NCI-H2029 treated with DMSO at 0.1 percent for 48 hours (cell line): ENCODE measurements at regions not wholly inside any gene's neighbourhood (a gene's known extent, or its start where the extent isn't known, plus 50 kb on each side); places are given as distances from the start of the nearest gene placed in this dataset.

ENCODE experiments used
- DNase-seq: peaks from one replicate; lab custom pipeline; 2025; lab: John Stamatoyannopoulos, UW

DNA sequence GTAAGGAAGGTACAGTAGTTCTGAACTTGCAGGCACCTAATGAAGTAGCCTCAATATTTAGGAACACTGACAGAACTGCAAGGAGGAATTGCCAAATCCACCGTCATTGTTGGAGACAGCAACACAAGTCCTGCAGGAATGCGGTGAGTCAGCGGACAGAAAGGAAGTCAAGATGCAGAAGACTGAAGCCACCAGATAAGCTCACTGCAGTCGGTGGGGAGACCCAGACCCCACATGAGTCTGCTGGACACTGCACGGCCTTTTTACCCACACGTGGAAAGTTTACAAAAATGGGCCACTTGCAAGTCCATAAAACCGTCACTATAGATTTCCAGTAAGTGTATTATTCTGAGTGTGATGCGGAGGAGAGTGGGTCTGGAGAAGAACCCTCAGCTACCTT lies 1471.6 kb downstream of the TBC1D22A start:
- DNase-seq, result no peak

DNA sequence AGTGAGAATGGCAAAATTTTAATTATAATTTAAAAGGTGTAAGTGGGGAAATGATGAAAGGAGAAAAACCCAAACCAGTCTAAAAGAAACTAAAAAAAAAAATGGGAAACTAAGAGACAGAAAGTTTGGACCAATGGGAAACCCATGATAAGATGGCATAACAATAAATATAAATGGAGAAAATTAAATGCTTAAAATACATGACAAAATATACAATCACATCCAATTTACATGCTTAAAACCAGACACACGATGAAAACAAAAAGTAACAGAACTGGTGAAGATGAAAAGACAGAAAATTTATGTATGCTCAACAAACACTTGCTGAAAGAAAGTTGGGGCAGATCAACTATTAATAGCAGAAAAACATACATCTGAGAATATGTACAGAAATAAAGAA lies 1471.1 kb downstream of the TBC1D22A start:
- no peak for DNase-seq

DNA sequence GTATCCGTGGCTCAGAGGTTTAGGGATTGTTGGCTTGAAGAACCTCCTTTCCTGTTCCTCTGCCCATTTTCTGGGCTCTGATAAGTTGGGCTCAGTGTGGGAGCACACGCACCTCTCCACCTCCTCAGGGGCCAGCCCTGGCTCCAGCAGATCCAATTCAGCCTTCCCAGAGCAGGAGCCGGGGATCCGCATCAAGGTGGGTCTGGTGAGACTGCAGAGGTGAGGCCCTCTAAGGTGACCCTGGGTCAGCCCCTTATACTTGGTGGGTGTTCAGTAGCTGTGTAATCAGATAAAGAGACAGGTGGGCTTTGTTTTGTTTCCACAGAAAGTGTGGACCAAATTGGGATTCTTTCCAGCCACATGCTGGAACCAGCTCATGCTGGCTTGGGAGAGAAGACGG lies 1466.0 kb downstream of the TBC1D22A start:
- DNase-seq, result no peak

DNA sequence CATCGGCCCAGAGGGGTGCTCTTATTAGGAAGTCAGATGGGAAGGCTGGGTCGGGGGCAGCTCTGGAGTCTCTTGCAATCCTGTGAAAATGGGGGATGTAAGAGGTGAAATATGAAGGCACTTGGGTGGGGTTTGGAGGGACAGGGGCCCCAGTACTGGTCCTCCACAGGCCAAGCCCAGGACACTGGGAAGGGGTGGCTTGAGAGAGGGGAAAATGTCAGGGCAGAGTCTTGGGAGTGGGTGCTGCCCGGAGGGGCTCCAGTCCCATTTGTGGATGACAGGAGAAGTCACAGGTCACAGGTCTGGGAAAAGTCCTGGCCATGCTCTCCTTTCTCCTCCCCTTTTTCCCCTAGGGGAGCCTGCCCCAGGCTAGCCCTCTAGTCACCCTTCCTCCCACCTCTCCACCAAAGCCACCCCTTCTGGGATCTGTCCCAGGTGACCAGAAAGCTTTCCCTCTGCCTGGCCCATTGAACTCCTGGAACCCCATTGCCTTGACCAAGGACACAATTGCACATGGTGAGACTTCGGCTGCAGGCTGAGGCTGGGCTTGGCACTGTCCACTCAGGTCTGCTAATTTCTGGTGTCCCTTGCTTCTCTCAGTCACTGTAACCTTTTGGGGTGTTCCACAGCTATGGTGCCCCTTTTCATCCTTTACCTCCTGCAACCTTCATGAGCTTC lies 1465.0 kb downstream of the TBC1D22A start:
- DNase-seq, result no peak

DNA sequence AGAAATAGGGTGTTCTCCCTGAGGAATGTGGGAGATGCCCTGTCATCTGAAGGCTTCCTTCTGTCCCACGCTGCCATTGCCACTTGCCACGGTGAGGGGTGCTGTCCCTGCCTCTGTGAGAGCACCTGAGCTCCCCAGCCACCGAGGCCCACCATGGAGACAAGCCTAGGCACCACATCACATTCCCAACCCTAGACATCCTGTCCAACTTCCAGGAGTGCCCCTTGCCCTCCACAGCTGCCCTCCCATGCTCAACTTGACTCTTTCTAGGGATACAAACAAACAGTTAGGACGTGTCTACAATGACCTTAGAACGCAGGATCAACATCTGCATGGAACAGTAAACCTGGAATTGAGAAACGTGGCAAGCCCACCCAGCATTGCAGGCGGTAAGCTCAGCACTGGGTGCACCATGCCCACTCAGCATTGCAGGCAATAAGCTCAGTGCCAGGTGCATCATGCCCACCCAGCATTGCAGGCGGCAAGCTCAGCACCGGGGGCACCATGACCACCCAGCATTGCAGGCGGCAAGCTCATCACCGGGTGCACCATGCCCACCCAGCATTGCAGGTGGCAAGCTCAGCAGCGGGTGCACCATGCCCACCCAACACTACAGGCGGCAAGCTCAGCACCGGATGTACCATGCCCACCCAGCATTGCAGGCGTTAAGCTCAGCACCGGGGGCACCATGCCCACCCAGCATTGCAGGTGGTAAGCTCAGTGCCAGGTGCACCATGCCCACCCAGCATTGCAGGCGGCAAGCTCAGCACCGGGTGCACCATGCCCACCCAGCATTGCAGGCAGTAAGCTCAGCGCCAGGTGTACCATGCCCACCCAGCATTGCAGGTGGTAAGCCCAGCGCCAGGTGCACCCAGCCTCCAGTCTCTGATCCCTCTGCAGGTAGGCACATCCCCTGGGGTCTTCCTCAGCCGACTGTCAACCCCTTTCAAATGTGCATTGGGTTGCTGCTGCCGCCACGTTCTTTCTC lies 1463.9 kb downstream of the TBC1D22A start:
- DNase-seq, result no peak

DNA sequence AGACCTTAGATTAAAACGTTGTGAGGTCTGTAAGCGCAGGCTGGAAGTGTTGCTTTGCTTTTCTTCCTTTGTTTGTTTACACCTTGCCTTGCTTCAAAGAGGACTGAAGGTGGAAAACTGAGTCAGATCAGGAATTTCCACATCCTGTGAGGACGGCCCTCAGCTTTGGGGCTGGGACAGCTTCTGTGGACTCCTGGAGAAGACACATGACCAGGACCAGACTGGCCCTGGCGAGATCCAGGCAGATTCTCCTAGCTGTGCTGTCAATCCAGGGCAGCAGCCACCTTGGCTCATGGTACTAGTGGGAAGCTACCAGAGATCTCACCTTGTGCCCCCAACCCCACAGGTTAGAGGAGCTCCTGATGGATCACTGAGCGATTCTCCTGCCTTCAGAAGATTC lies 1461.9 kb downstream of the TBC1D22A start:
- DNase-seq, result no peak

DNA sequence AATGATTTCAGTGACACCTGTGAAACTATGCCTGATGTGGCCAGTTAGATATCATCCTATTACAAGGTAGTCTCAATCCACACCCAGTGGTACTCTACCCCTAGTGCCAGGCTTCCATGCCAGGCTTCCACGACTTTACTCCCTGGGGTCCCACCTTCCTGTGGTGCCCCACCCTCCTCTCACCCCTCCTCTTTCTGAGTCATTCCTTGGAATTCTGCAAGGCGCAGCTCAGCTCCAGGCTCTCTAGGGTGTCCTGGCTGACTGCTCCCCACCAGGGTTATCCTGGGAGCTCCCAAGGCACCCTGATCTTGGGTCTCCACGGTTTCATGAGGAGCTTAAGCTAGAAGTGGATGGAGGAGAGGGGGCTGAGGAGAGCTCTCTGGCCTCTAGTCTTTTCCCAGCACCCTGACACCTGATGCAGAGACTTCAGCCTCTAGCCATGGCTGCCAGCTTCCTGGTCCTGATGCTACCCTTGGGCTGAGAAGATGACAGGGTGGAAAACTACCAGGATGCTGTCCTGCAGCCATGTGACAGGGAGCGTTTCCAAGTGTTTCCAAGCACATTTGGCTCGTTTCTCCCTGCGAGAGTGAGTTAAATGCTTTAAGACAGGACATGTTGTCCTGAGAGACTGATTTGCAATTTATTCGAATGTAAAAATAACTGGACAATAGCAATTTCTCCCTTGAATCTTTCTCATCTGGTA lies 1461.2 kb downstream of the TBC1D22A start:
- no peak for DNase-seq

DNA sequence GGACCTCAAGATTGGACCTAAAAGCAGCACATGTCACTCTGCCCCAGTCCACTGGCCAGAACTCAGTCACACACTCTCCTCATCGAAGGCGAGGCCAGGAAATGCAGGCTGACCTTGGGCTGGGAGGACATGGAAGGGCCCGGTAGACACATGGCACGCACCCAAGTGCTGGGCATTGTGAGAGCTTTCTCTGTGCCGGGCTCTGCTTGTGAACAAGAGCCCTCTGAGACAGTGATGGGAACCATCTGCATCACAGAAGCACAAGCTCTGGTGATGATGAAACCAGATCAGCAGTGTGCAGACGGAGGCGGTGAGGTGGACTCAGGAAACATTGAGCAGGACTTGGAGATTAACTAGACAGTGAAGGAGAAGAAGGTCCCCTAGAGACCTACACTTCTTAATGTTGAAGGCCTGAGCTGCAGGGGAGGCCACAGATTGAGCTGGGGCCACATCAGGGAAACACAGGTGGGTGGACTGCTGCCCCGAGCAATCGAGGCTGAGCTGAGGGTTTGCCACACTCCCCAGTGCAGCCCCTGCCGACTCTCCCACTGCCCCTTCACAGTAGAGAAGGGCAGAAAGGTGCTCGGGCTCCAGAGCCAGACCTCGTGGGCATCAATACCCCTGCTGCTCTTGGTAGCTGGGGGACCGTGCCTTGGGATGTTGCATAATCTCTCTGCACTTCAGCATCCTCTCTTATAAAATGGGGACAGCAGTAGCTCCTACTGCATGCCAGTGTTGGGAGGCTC lies 1460.5 kb downstream of the TBC1D22A start:
- no peak for DNase-seq

DNA sequence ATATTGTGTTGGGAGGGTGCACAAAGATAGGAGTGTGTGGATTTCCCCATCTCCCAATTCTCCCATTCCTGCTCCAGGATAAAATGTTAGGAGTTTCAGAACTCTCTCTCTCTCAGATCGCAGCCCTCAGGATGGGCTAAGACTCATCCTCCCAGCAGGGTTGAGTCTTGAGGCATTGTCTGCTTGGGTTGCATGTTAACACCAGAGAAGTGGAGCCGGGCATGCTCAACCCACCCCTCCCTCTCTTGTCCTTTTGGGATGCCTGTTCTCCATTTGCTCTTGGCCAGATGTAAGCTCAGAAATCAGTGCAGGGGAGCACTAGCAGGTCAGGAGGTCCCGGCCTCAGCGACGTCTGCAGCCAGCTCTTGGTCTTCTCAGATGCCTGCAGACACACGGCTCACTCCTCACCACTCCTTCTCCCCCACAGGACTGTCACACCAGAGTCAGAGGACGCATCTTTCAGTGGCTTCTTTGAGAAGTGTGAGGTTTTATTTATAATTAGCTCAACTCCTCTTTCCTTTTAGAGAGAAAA lies 1456.5 kb downstream of the TBC1D22A start:
- DNase-seq, result no peak

DNA sequence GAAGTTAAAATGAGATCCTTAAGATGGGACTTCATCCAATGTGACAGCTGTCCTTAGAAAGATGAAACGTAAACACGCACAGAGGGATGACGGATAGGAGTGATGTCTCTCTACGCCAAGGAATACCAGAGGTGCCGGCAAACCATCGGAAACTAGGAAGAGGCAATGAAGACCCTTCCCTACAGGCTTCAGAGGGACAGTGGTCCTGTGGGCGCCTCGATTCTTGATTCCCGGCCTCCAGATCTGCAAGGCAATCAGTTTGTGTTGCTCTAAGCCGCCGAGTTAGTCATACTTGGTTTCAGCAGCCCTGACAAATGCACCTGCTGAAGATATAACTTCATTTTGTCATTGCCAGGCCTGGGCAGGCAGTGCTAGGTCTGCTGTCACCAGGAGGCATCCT lies 1455.1 kb downstream of the TBC1D22A start:
- no peak for DNase-seq

DNA sequence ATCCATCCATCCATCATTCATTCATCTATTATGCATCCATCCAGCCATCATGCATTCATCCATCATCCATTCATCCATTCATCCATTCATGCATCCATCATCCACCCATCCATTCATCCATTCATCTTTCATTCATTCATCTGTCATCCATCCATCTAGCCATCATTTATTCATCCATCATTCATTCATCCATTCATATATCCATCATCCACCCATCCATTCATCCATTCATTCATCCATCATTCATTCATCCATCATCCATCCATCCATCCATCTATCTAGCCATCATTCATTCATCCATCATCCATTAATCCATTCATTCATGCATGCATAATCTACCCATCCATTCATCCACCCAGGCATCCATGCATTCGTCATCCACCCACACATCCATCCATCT lies 1450.3 kb downstream of the TBC1D22A start:
- no peak for DNase-seq

DNA sequence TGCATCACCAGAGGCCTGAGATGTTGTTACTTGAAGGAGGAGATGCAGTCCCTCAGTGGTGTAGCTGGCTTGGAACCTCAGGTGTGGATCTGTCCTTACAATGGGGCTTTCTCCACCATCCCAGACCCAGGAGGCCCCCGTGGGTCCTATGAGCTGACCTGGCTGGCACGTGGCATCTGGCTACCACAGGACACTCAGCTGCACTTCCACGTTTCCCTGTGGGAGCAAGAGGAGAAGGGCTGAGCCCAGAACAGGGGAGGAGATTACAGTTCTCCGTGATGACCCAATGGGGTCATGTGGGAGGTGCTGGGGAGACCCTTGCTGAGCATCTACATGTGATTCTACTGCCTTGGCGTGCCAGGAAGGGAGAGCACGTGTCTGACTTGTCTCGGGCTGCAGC lies 1448.4 kb downstream of the TBC1D22A start:
- no peak for DNase-seq

DNA sequence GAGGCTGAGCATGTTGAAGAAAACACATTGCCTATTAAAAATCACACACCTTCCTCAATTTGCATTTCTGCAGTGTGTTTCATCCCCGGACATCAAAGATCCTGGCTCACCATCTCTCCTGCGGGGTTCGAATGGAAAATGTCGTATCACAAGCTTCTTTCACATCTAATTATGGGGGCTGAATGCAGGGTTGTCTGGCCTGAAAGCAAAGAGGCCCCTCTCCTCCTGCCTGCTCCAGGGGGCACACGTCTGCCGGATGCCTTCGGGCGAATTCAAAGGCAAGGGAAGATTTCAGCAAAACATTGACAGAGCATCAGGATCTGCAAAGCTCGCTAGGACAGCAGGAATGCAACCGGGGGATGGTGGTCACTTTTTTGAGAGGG lies 1447.7 kb downstream of the TBC1D22A start:
- no peak for DNase-seq

DNA sequence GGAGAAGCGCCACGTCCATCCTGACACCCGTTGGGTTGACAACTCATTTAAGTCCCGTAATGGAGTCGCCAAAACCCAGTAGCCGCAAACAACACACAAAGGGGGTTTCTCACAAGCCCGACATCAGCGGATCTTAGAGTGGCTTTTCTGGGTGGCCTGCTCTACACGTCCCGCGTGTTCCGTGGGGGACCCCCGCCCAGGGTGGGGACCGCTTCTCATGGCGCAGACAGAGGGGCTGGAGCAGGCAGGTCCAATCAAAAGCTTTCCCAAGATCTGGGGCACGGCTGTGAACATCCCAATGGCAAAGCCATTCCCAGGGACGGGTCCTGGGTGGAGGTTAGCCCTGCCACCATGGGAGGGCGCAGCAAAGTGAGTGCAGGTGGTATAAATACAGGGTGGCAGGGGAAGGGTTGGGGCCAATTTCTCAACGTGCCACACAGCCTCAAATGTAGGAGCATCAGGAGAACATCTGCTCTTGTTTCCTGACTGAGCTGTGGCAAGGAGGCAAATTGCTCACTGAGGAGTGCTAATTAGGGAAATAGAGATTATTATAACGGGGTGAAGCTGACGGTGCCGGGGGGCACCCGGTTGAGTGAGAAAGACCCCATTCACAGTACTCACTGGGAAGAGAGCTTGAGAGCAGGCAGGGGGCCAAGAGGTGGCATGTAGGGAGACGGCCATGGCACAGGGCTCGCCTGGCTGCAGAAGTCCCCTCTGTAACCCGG lies 1447.2 kb downstream of the TBC1D22A start:
- no peak for DNase-seq

DNA sequence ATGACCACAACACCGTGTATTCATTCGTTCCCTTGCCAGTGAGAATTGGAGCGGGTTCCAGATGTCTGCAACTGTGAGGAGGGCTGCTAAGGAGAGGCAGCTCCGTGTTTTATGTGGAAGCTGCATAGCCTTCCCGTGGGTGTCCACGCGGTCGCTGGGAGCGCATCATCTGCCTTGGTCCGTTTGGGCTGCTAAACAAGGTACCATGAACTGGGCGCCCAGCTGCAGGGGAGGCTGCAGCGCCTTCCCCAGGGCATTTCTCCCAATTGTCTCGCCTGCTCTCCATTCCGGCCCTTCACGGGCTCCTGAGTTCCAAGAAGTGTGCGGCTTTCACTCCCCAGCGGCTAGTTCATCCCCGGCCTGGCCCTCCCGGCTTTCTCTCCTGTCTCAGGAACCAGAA lies 1446.4 kb downstream of the TBC1D22A start:
- DNase-seq, result no peak

DNA sequence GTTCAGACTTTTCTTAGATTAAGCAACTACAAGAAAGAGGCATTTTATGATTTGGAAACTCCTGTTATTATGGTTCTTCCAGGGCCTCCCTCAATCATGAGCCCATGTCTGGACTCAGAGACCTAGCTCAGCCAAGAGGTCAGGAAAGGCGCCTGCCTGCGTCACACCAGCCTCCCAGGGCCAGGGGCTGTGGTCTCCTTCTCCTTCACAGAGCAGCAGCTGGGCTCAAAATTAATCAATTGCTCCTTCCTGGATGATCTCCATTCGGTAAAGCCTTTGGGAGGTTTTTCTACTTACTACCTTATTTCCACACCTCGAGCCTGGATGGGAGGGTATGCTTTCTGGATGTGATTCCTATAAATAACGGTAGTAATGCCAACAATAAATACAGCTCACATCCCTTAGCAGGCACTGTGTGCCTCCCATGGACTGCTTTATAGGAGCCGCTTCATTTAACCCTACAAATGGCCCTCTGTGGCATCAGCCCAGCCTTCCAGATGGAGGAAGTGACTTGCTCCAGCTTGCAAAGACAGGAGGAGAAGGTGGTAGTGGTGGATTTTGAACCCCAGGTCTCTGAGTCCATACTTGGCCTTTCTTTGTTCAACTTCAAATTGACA lies 1445.6 kb downstream of the TBC1D22A start:
- no peak for DNase-seq

DNA sequence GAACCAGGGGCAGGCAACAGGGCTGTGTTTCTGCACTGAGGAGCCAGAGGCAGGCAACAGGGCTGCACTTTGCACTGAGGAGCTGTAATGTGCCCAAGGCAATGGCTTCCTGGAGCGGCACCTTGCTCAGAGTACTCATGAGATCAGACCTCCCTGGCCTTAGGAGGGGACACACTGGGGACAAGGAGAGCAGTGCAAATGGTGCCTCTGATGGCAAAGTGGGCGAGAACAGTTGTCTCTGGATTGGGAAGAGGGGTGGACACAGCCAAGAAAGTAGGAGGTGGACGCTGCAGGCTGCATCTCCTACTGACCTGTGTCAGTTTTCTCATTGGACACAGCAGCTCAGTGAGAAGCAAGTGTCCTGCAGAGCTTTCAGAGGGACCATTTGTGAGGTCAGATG lies 1443.3 kb downstream of the TBC1D22A start:
- no peak for DNase-seq

DNA sequence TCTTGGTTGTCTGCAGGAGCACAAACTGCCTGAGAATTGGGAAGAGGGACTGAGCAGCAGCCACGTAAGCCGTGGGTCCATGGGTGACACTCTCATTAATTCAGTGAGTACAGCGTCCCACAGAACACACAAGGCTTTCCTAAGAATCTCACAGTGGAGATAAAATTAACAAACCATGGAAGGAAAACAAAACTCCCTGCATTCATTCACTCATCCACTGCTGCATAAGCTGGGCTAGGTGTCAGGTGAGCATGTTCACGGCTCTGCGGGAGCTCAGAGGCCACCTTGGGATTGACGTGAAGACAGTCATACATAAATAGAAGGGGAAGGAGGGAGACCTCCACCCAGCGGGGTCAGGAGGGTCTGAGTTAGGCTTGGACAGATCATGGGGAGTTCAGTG lies 1442.7 kb downstream of the TBC1D22A start:
- DNase-seq, result no peak

DNA sequence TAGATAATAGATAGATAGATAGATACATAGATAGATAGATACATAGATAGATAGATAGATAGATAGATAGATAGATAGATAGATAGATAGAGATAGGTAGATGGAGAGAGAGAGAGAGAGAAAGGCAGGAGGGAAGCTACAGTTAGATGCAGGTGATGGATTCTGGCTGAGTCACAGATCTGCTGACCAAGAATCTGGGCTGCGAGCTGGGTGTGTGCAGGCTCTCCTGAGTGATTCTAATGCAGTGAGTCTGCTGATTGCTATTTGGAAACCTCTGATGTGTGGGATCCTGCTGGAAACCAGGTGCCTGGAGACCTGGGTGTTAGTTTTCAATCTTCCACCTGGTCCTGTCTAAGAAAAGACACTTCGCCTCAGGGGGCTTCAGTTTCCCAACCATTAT lies 1441.8 kb downstream of the TBC1D22A start:
- DNase-seq, result no peak

DNA sequence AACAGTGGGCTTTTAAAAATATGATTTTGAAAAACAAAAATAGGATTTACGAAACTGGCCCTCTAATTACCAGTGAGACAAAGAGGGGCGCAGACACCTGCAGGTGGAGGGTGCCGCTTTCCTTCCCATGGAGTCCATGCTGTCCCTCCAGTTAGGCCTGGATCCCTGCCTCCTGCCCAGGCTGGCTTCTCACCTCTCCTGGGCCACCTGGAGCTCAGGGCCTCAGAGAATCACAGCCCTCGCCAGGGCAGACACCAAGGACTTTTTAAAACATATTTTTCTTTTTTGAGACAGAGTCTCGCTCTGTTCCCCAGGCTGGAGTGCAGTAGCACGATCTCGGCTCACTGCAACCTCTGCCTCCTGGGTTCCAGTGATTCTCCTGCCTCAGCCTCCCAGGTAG lies 1437.2 kb downstream of the TBC1D22A start:
- DNase-seq, result no peak
